ENCODE measurements at regions not wholly inside any gene's neighbourhood (a gene's known extent, or its start where the extent isn't known, plus 50 kb on each side); places are given as distances from the start of the nearest gene placed in this dataset.

DNA sequence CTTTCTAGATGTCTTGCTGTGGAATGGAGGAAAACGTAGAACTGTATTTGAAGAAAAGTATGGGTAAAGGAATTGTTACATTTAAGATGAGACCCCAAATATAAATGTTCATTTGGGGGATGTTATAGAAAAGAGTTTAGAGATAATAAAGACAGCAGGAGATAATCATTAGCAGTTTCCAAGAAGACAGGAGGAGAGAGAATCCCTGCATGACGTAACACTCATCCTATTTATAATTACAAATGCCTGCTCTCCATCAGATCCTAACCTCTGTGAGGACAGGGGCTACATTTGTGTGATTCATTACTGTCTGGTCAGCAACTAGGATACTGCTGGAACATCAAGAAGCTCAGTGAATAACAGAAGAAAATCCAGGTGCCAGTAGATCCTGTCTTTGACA is 133.0 kb upstream of the HDDC2 start:
- TF ChIP-seq, protein P1, sequence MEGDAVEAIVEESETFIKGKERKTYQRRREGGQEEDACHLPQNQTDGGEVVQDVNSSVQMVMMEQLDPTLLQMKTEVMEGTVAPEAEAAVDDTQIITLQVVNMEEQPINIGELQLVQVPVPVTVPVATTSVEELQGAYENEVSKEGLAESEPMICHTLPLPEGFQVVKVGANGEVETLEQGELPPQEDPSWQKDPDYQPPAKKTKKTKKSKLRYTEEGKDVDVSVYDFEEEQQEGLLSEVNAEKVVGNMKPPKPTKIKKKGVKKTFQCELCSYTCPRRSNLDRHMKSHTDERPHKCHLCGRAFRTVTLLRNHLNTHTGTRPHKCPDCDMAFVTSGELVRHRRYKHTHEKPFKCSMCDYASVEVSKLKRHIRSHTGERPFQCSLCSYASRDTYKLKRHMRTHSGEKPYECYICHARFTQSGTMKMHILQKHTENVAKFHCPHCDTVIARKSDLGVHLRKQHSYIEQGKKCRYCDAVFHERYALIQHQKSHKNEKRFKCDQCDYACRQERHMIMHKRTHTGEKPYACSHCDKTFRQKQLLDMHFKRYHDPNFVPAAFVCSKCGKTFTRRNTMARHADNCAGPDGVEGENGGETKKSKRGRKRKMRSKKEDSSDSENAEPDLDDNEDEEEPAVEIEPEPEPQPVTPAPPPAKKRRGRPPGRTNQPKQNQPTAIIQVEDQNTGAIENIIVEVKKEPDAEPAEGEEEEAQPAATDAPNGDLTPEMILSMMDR (IDR thresholded peaks at IDR 0.05), result no peak
- no peak for TF ChIP-seq FOSL2 (IDR thresholded peaks at IDR 0.05; ENCODE audit: borderline replicate concordance, low read depth)
- TF ChIP-seq, protein P2, sequence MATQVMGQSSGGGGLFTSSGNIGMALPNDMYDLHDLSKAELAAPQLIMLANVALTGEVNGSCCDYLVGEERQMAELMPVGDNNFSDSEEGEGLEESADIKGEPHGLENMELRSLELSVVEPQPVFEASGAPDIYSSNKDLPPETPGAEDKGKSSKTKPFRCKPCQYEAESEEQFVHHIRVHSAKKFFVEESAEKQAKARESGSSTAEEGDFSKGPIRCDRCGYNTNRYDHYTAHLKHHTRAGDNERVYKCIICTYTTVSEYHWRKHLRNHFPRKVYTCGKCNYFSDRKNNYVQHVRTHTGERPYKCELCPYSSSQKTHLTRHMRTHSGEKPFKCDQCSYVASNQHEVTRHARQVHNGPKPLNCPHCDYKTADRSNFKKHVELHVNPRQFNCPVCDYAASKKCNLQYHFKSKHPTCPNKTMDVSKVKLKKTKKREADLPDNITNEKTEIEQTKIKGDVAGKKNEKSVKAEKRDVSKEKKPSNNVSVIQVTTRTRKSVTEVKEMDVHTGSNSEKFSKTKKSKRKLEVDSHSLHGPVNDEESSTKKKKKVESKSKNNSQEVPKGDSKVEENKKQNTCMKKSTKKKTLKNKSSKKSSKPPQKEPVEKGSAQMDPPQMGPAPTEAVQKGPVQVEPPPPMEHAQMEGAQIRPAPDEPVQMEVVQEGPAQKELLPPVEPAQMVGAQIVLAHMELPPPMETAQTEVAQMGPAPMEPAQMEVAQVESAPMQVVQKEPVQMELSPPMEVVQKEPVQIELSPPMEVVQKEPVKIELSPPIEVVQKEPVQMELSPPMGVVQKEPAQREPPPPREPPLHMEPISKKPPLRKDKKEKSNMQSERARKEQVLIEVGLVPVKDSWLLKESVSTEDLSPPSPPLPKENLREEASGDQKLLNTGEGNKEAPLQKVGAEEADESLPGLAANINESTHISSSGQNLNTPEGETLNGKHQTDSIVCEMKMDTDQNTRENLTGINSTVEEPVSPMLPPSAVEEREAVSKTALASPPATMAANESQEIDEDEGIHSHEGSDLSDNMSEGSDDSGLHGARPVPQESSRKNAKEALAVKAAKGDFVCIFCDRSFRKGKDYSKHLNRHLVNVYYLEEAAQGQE (IDR thresholded peaks at IDR 0.05; ENCODE audit: low read depth, low read length), result no peak
- TF ChIP-seq JUND (IDR thresholded peaks at IDR 0.05), result no peak
- TF ChIP-seq EP300 (IDR thresholded peaks at IDR 0.05; ENCODE audit: borderline replicate concordance in 1 of 2, low read depth in 1 of 2, low read length in 1 of 2), result no peak
- TF ChIP-seq, protein P3, sequence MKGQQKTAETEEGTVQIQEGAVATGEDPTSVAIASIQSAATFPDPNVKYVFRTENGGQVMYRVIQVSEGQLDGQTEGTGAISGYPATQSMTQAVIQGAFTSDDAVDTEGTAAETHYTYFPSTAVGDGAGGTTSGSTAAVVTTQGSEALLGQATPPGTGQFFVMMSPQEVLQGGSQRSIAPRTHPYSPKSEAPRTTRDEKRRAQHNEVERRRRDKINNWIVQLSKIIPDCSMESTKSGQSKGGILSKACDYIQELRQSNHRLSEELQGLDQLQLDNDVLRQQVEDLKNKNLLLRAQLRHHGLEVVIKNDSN (IDR thresholded peaks at IDR 0.05; ENCODE audit: borderline replicate concordance, low read depth), result no peak
- TF ChIP-seq SMC3 (IDR thresholded peaks at IDR 0.05; ENCODE audit: low read depth, low read length), result no peak
- no peak for TF ChIP-seq YY1 (IDR thresholded peaks at IDR 0.05; ENCODE audit: low read depth)
